IPS DF 4.7 (cell line): ENCODE measurements at regions not wholly inside any gene's neighbourhood (a gene's known extent, or its start where the extent isn't known, plus 50 kb on each side); places are given as distances from the start of the nearest gene placed in this dataset.

Source experiments
- DNase-seq: peaks from one replicate; pipeline ENCODE4 v3.0.0-alpha.2; 2013; ENCODE audit warnings: low spot score; ENCODE audit errors: extremely low read depth

- no peak for DNase-seq
Observed at GRCh38 chr7:131105294-131105798, 222.3 kb upstream of the MKLN1 start.

GRCh38 chr7:131105799-131106680 is 221.6 kb upstream of the MKLN1 start:
- no peak for DNase-seq

GRCh38 chr7:131106681-131107336 is 220.9 kb upstream of the MKLN1 start:
- DNase-seq: no peak

- DNase-seq: no peak
Observed at GRCh38 chr7:131107337-131108211, 220.1 kb upstream of the MKLN1 start.

- DNase-seq: no peak
Observed at GRCh38 chr7:131108212-131108940, 219.3 kb upstream of the MKLN1 start.

GRCh38 chr7:131109011-131109758 is 218.5 kb upstream of the MKLN1 start:
- DNase-seq: no peak

GRCh38 chr7:131109759-131110296 is 217.8 kb upstream of the MKLN1 start:
- DNase-seq: no peak

- DNase-seq: no peak
Observed at GRCh38 chr7:131110297-131111080, 217.2 kb upstream of the MKLN1 start.

- no peak for DNase-seq
Observed at GRCh38 chr7:131111081-131111576, 216.5 kb upstream of the MKLN1 start.

GRCh38 chr7:131111792-131112191 is 215.9 kb upstream of the MKLN1 start:
- no peak for DNase-seq

GRCh38 chr7:131112431-131112830 is 215.2 kb upstream of the MKLN1 start:
- DNase-seq: no peak

- DNase-seq: no peak
Observed at GRCh38 chr7:131115340-131115739, 212.3 kb upstream of the MKLN1 start.

- DNase-seq: no peak
Observed at GRCh38 chr7:131117439-131117838, 210.2 kb upstream of the MKLN1 start.

GRCh38 chr7:131119381-131119780 is 208.3 kb upstream of the MKLN1 start:
- no peak for DNase-seq

- no peak for DNase-seq
Observed at GRCh38 chr7:131122394-131122793, 205.3 kb upstream of the MKLN1 start.

- no peak for DNase-seq
Observed at GRCh38 chr7:131124001-131124629, 203.6 kb upstream of the MKLN1 start.

GRCh38 chr7:131124867-131125266 is 202.8 kb upstream of the MKLN1 start:
- no peak for DNase-seq

- DNase-seq: no peak
Observed at GRCh38 chr7:131130324-131130723, 197.4 kb upstream of the MKLN1 start.
